ENCODE measurements at regions not wholly inside any gene's neighbourhood (a gene's known extent, or its start where the extent isn't known, plus 50 kb on each side); places are given as distances from the start of the nearest gene placed in this dataset.

GRCh38 chr11:90723475-90723874 is 500.6 kb upstream of the CHORDC1 start:
- H3K4me3 ChIP-seq (ENCODE audit: low read depth, low read length) = no peak overlapping the region
- DNase-seq (ENCODE audit: low read depth) = no peak
- TF ChIP-seq CTCF (IDR thresholded peaks at IDR 0.05; ENCODE audit: low read depth, low read length, missing control alignments) = no peak

DNA sequence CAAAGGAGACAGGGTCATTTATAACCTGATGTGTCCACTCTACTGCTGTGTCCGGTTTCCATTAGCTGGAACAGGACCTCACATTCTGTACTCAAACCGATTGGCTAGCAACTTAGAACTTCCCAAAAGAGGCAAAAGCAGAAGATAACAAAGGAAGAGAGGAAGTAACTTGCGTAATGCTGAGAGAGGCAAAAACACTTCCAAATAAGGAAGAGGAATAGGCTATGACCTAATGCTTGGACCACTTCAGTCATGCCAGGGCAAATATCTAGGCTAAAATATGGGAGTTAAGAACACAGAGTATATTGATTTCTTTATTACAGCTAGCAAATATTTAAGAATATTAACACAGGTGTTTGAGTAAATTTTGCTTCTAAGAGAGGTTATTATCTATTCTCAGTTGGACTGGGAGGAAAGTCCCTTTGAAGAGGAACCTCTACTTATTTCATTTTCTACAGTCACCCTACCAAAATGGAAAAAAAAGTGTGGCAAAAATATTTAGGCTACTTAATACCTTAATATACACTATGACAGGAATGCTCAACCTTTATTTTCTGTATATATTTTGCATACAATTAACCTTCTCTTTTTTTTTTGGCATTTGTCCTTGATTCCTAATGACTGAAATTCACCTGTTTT is 499.8 kb upstream of the CHORDC1 start:
- no peak for DNase-seq (ENCODE audit: low read depth)
- no peak overlapping the region for H3K4me3 ChIP-seq (ENCODE audit: low read depth, low read length)
- no peak for TF ChIP-seq CTCF (IDR thresholded peaks at IDR 0.05; ENCODE audit: low read depth, low read length, missing control alignments)

- DNase-seq (ENCODE audit: low read depth) = no peak
- TF ChIP-seq CTCF (IDR thresholded peaks at IDR 0.05; ENCODE audit: low read depth, low read length, missing control alignments) = no peak
- no peak overlapping the region for H3K4me3 ChIP-seq (ENCODE audit: low read depth, low read length)
Observed at GRCh38 chr11:90717522-90717921, 494.7 kb upstream of the CHORDC1 start.

GRCh38 chr11:90705661-90706060 is 482.8 kb upstream of the CHORDC1 start:
- TF ChIP-seq CTCF (IDR thresholded peaks at IDR 0.05; ENCODE audit: low read depth, low read length, missing control alignments) = no peak

GRCh38 chr11:90704510-90704909 is 481.7 kb upstream of the CHORDC1 start:
- no peak for DNase-seq (ENCODE audit: low read depth)
- no peak for TF ChIP-seq CTCF (IDR thresholded peaks at IDR 0.05; ENCODE audit: low read depth, low read length, missing control alignments)
- H3K4me3 ChIP-seq (ENCODE audit: low read depth, low read length) = no peak overlapping the region

More at GRCh38 chr11:90705661-90706060, 482.8 kb upstream of the CHORDC1 start:
- H3K4me3 ChIP-seq (ENCODE audit: low read depth, low read length) = no peak overlapping the region
- DNase-seq (ENCODE audit: low read depth) = no peak

GRCh38 chr11:90701716-90702115 is 478.9 kb upstream of the CHORDC1 start:
- TF ChIP-seq CTCF (IDR thresholded peaks at IDR 0.05; ENCODE audit: low read depth, low read length, missing control alignments) = no peak

DNA sequence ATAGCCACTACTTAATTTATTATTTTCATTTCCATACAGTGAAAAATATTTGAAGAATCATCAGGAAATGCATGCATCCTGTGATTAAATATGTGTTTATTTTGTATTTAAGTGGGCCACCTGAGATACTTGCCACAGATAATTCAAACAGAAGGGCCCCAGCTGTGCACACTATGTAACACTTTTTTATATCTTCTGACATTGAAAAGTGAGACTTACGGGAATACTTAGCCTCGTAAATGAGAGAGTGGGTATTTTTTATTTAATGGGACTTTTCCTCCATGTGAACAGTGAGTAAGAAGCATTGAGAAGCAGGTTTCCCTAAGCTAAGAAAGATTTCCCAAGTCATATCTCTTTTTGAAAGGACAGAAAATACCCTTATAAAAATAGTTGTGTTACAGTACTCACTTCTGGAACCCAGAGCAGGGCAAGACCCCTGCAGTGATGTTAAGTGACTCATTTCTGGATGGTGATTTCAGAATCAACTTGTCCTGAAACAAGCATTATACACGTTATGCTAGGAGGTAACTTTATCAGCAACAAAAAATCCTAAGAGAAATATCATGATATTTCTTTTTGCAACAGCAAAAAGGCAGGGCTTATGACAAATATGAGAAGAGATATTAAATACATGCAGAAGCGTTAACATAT is 478.1 kb upstream of the CHORDC1 start:
- DNase-seq (ENCODE audit: low read depth) = peak; percentile 3
- H3K4me3 ChIP-seq (ENCODE audit: low read depth, low read length) = no peak overlapping the region
- TF ChIP-seq CTCF (IDR thresholded peaks at IDR 0.05; ENCODE audit: low read depth, low read length, missing control alignments) = no peak

More at GRCh38 chr11:90701716-90702115, 478.9 kb upstream of the CHORDC1 start:
- no peak for DNase-seq (ENCODE audit: low read depth)
- H3K4me3 ChIP-seq (ENCODE audit: low read depth, low read length) = no peak overlapping the region
